Hepatocyte (in vitro differentiated cells): ENCODE measurements at regions not wholly inside any gene's neighbourhood (a gene's known extent, or its start where the extent isn't known, plus 50 kb on each side); places are given as distances from the start of the nearest gene placed in this dataset.

Experiments
- DNase-seq: peaks from one replicate; pipeline ENCODE4 v3.0.0-alpha.2; 2016; ENCODE audit warnings: low spot score
- H2AFZ ChIP-seq: fragments of 200-600 bp; sonication (generic); 2 replicates; pipeline ENCODE4 v1.6.0; 2016; ENCODE audit warnings: antibody characterized with exemption, mild to moderate bottlenecking
- H3K27ac ChIP-seq: fragments of 200-600 bp; sonication (generic); 2 replicates; pipeline ENCODE4 v1.5.1; 2016; ENCODE audit warnings: mild to moderate bottlenecking
- H3K27me3 ChIP-seq: fragments of 200-600 bp; sonication (generic); 2 replicates; pipeline ENCODE4 v1.6.1; 2016
- H3K36me3 ChIP-seq: fragments of 200-600 bp; sonication (generic); replicated peaks from 2 replicates; pipeline ENCODE4 v1.5.1; 2016; ENCODE audit warnings: low read depth; ENCODE audit not compliant: insufficient read depth
- H3K4me1 ChIP-seq: fragments of 200-600 bp; sonication (generic); 2 replicates; pipeline ENCODE4 v1.5.1; 2016; ENCODE audit warnings: mild to moderate bottlenecking, moderate library complexity; ENCODE audit not compliant: insufficient read depth
- H3K4me2 ChIP-seq: fragments of 200-600 bp; sonication (generic); 2 replicates; pipeline ENCODE4 v1.6.0; 2016
- H3K4me3 ChIP-seq: fragments of 200-600 bp; sonication (generic); 2 replicates; pipeline ENCODE4 v1.5.1; 2016; ENCODE audit warnings: mild to moderate bottlenecking
- H3K79me2 ChIP-seq: fragments of 200-600 bp; sonication (generic); 2 replicates; pipeline ENCODE4 v1.6.0; 2017; ENCODE audit warnings: mild to moderate bottlenecking
- H3K9me2 ChIP-seq: fragments of 200-600 bp; sonication (generic); replicated peaks from 2 replicates; pipeline ENCODE4 v1.6.0; 2017; ENCODE audit warnings: mild to moderate bottlenecking; ENCODE audit not compliant: insufficient read depth
- H3K9me3 ChIP-seq: fragments of 200-600 bp; sonication (generic); 2 replicates; pipeline ENCODE4 v1.5.1; 2016; ENCODE audit warnings: low read depth, mild to moderate bottlenecking
- H4K20me1 ChIP-seq: fragments of 200-600 bp; sonication (generic); 2 replicates; pipeline ENCODE4 v1.6.0; 2016; ENCODE audit warnings: mild to moderate bottlenecking; ENCODE audit not compliant: insufficient read depth, poor library complexity, severe bottlenecking
- EZH2 ChIP-seq: fragments of 200-600 bp; sonication (generic); IDR thresholded peaks from 2 replicates; pipeline ENCODE4 v1.6.1; 2016; ENCODE audit warnings: antibody characterized with exemption, mild to moderate bottlenecking, borderline replicate concordance
- EZH2phosphoT487 ChIP-seq: fragments of 200-600 bp; sonication (generic); IDR thresholded peaks from one replicate; pipeline ENCODE4 v1.6.1; 2018; ENCODE audit warnings: antibody characterized with exemption, mild to moderate bottlenecking, low read depth, moderate library complexity; ENCODE audit not compliant: unreplicated experiment, severe bottlenecking
- WGBS: methylation state at CpG from one replicate; pipeline ENCODE4 v1.1.6; 2016; ENCODE audit warnings: low lambda C conversion rate; ENCODE audit errors: missing lambda C conversion rate; 5-methylcytosine and 5-hydroxymethylcytosine counted together
- TF ChIP-seq, protein P1 (sequence below): fragments of 200-600 bp; sonication (generic); IDR thresholded peaks from 2 replicates; pipeline ENCODE4 v1.5.1; 2016; ENCODE audit warnings: antibody characterized with exemption, mild to moderate bottlenecking; ENCODE audit not compliant: poor library complexity

- Histone ChIP-seq H3K27me3 (no peaks in the 10 kb centered on the region), H3K4me1 (no peaks in the 10 kb centered on the region), H3K9me2 (no peaks in the 10 kb centered on the region), H3K4me3 (no peak overlapping the region), H3K36me3 (no peaks in the 10 kb centered on the region), H3K4me2 (no peak overlapping the region), H4K20me1 (no peaks in the 10 kb centered on the region), H3K9me3 (no peaks in the 10 kb centered on the region), H3K79me2 (no peaks in the 10 kb centered on the region), H3K27ac (peak overlapping the region; percentile 69), H2AFZ (no peak overlapping the region)
- DNase-seq = no peak
- no peak for TF ChIP-seq EZH2phosphoT487
- 82% methylated on average over 2 of the region's 2 CpGs for WGBS
These were observed 124.1 kb upstream of the KCNK2 start for GRCh38 chr1:214958486-214958885.

- Histone ChIP-seq H2AFZ (no peak overlapping the region), H3K27ac (no peak overlapping the region), H3K9me3 (no peaks in the 10 kb centered on the region), H3K9me2 (no peaks in the 10 kb centered on the region), H3K79me2 (no peaks in the 10 kb centered on the region), H3K27me3 (no peaks in the 10 kb centered on the region), H3K4me2 (no peak overlapping the region), H3K4me3 (no peak overlapping the region), H4K20me1 (no peaks in the 10 kb centered on the region), H3K36me3 (no peaks in the 10 kb centered on the region), H3K4me1 (no peaks in the 10 kb centered on the region)
- no peak for DNase-seq
- WGBS = 76% methylated on average over 3 of the region's 3 CpGs
- no peak for TF ChIP-seq EZH2phosphoT487
- TF ChIP-seq EZH2 = no peak
- TF ChIP-seq, protein P1, sequence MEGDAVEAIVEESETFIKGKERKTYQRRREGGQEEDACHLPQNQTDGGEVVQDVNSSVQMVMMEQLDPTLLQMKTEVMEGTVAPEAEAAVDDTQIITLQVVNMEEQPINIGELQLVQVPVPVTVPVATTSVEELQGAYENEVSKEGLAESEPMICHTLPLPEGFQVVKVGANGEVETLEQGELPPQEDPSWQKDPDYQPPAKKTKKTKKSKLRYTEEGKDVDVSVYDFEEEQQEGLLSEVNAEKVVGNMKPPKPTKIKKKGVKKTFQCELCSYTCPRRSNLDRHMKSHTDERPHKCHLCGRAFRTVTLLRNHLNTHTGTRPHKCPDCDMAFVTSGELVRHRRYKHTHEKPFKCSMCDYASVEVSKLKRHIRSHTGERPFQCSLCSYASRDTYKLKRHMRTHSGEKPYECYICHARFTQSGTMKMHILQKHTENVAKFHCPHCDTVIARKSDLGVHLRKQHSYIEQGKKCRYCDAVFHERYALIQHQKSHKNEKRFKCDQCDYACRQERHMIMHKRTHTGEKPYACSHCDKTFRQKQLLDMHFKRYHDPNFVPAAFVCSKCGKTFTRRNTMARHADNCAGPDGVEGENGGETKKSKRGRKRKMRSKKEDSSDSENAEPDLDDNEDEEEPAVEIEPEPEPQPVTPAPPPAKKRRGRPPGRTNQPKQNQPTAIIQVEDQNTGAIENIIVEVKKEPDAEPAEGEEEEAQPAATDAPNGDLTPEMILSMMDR = no peak
These were observed 116.2 kb upstream of the KCNK2 start for GRCh38 chr1:214966346-214966745.

GRCh38 chr1:214967865-214968575 is 114.5 kb upstream of the KCNK2 start:
- H3K4me2 ChIP-seq = no peak overlapping the region

DNA sequence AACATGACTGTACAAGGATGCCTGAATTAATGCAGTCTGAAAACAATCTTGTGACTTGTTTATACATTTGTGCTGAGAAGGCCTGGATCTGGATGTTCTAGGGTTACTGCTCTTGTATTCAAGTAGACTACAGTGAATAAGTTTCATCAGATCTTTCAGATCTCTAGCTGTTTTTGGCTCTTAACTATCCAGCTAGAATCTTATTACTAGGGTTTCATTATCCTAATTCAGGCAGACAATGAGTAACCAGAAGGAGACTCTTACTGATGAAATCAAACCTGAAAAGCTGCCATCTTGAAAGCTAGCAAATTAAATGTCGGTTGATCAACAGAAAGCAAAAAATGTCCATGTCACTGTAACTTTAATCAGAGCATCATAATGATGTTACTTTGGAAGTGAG is 112.5 kb upstream of the KCNK2 start:
- Histone ChIP-seq H3K4me2 (no peak overlapping the region), H3K4me1 (no peaks in the 10 kb centered on the region), H3K79me2 (no peaks in the 10 kb centered on the region), H3K27ac (no peak overlapping the region), H3K9me3 (no peaks in the 10 kb centered on the region), H3K36me3 (no peaks in the 10 kb centered on the region), H3K4me3 (no peak overlapping the region), H3K9me2 (no peaks in the 10 kb centered on the region), H4K20me1 (no peaks in the 10 kb centered on the region), H2AFZ (no peak overlapping the region), H3K27me3 (no peaks in the 10 kb centered on the region)
- WGBS = 93% methylated on average over 1 of the region's 1 CpG
- TF ChIP-seq EZH2phosphoT487 = no peak
- TF ChIP-seq, protein P1 = no peak
- TF ChIP-seq EZH2 = no peak
- no peak for DNase-seq

More at GRCh38 chr1:214967865-214968575, 114.5 kb upstream of the KCNK2 start:
- Histone ChIP-seq H3K36me3 (no peaks in the 10 kb centered on the region), H3K79me2 (no peaks in the 10 kb centered on the region), H3K4me1 (no peaks in the 10 kb centered on the region), H3K9me2 (no peaks in the 10 kb centered on the region), H3K27me3 (no peaks in the 10 kb centered on the region), H4K20me1 (no peaks in the 10 kb centered on the region), H3K9me3 (no peaks in the 10 kb centered on the region), H3K27ac (no peak overlapping the region), H3K4me3 (no peak overlapping the region), H2AFZ (no peak overlapping the region)
- no peak for TF ChIP-seq EZH2
- TF ChIP-seq, protein P1 = no peak
- TF ChIP-seq EZH2phosphoT487 = no peak
- 78% methylated on average over 5 of the region's 5 CpGs for WGBS
- DNase-seq = no peak
